ENCODE measurements at regions not wholly inside any gene's neighbourhood (a gene's known extent, or its start where the extent isn't known, plus 50 kb on each side); places are given as distances from the start of the nearest gene placed in this dataset.

DNA sequence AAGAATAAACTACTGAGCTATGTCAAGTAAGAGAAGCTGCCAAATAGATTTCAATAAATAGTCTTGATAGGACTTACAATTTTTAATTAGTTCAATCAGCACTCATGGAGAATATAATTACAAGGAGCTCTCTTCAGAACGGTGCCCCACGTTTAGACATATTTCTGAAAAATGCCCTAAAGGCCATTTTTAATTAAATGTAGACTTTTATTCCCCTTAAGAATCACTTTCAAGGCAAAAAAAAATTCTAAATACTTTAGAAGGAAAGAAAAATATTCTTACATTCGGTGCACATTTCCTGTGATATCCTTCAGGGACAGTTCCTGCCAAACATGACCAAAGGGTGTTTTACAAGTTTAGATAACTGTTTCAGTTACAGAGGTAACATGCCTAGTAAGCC lies 202.5 kb upstream of the CDH7 start:
- no peaks in the 10 kb centered on the region for H3K4me1 ChIP-seq (ENCODE audit: low read depth, poor library complexity, severe bottlenecking)
- no peak overlapping the region for H3K4me2 ChIP-seq
- H3K36me3 ChIP-seq (ENCODE audit: insufficient read depth), result no peaks in the 10 kb centered on the region

GRCh38 chr18:65547046-65547445 lies 203.8 kb upstream of the CDH7 start:
- H3K27ac ChIP-seq, result no peak overlapping the region
- H4K20me1 ChIP-seq (ENCODE audit: insufficient read depth), result no peaks in the 10 kb centered on the region
- H3K36me3 ChIP-seq (ENCODE audit: insufficient read depth), result no peaks in the 10 kb centered on the region
- H3K4me3 ChIP-seq (IDR thresholded peaks at IDR 0.05; ENCODE audit: insufficient read depth, low read depth, low read length), result no peak overlapping the region
- no peak overlapping the region for H2AFZ ChIP-seq (ENCODE audit: low read depth)
- no peaks in the 10 kb centered on the region for H3K4me1 ChIP-seq (ENCODE audit: low read depth, poor library complexity, severe bottlenecking)
- no peak overlapping the region for H3K9ac ChIP-seq
- no peak overlapping the region for H3K4me2 ChIP-seq
- H3K79me2 ChIP-seq (ENCODE audit: insufficient read depth, low read depth), result no peaks in the 10 kb centered on the region
- TF ChIP-seq, protein P1, sequence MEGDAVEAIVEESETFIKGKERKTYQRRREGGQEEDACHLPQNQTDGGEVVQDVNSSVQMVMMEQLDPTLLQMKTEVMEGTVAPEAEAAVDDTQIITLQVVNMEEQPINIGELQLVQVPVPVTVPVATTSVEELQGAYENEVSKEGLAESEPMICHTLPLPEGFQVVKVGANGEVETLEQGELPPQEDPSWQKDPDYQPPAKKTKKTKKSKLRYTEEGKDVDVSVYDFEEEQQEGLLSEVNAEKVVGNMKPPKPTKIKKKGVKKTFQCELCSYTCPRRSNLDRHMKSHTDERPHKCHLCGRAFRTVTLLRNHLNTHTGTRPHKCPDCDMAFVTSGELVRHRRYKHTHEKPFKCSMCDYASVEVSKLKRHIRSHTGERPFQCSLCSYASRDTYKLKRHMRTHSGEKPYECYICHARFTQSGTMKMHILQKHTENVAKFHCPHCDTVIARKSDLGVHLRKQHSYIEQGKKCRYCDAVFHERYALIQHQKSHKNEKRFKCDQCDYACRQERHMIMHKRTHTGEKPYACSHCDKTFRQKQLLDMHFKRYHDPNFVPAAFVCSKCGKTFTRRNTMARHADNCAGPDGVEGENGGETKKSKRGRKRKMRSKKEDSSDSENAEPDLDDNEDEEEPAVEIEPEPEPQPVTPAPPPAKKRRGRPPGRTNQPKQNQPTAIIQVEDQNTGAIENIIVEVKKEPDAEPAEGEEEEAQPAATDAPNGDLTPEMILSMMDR (conservative IDR thresholded peaks at IDR 0.05; ENCODE audit: low read depth, low read length), result no peak
- no peaks in the 10 kb centered on the region for H3K27me3 ChIP-seq (ENCODE audit: insufficient read depth, low read depth)

More for the DNA sequence above, 202.5 kb upstream of the CDH7 start:
- Histone ChIP-seq H2AFZ (ENCODE audit: low read depth) (no peak overlapping the region), H3K79me2 (ENCODE audit: insufficient read depth, low read depth) (no peaks in the 10 kb centered on the region), H3K27ac (no peak overlapping the region), H3K4me3 (IDR thresholded peaks at IDR 0.05; ENCODE audit: insufficient read depth, low read depth, low read length) (no peak overlapping the region), H4K20me1 (ENCODE audit: insufficient read depth) (no peaks in the 10 kb centered on the region), H3K9ac (no peak overlapping the region), H3K27me3 (ENCODE audit: insufficient read depth, low read depth) (no peaks in the 10 kb centered on the region)
- TF ChIP-seq, protein P1 (conservative IDR thresholded peaks at IDR 0.05; ENCODE audit: low read depth, low read length), result no peak

- H2AFZ ChIP-seq (ENCODE audit: low read depth), result no peak overlapping the region
- TF ChIP-seq, protein P1 (conservative IDR thresholded peaks at IDR 0.05; ENCODE audit: low read depth, low read length), result no peak
- no peak overlapping the region for H3K4me2 ChIP-seq
- H4K20me1 ChIP-seq (ENCODE audit: insufficient read depth), result no peaks in the 10 kb centered on the region
- H3K27me3 ChIP-seq (ENCODE audit: insufficient read depth, low read depth), result no peaks in the 10 kb centered on the region
- H3K79me2 ChIP-seq (ENCODE audit: insufficient read depth, low read depth), result no peaks in the 10 kb centered on the region
- H3K9ac ChIP-seq, result no peak overlapping the region
- no peak overlapping the region for H3K4me3 ChIP-seq (IDR thresholded peaks at IDR 0.05; ENCODE audit: insufficient read depth, low read depth, low read length)
- no peaks in the 10 kb centered on the region for H3K4me1 ChIP-seq (ENCODE audit: low read depth, poor library complexity, severe bottlenecking)
- H3K27ac ChIP-seq, result no peak overlapping the region
- H3K36me3 ChIP-seq (ENCODE audit: insufficient read depth), result no peaks in the 10 kb centered on the region
Observed at GRCh38 chr18:65544701-65545100, 206.1 kb upstream of the CDH7 start.

- H2AFZ ChIP-seq (ENCODE audit: low read depth), result no peak overlapping the region
- TF ChIP-seq, protein P1 (conservative IDR thresholded peaks at IDR 0.05; ENCODE audit: low read depth, low read length), result no peak
- no peaks in the 10 kb centered on the region for H3K27me3 ChIP-seq (ENCODE audit: insufficient read depth, low read depth)
- H3K36me3 ChIP-seq (ENCODE audit: insufficient read depth), result no peaks in the 10 kb centered on the region
- no peak overlapping the region for H3K4me2 ChIP-seq
- H3K9ac ChIP-seq, result no peak overlapping the region
- H3K4me1 ChIP-seq (ENCODE audit: low read depth, poor library complexity, severe bottlenecking), result no peaks in the 10 kb centered on the region
- no peak overlapping the region for H3K4me3 ChIP-seq (IDR thresholded peaks at IDR 0.05; ENCODE audit: insufficient read depth, low read depth, low read length)
- no peaks in the 10 kb centered on the region for H3K79me2 ChIP-seq (ENCODE audit: insufficient read depth, low read depth)
- H4K20me1 ChIP-seq (ENCODE audit: insufficient read depth), result no peaks in the 10 kb centered on the region
- H3K27ac ChIP-seq, result no peak overlapping the region
Observed at GRCh38 chr18:65527879-65528633, 222.8 kb upstream of the CDH7 start.

All from KMS-11 (cell line).